ENCODE measurements at regions not wholly inside any gene's neighbourhood (a gene's known extent, or its start where the extent isn't known, plus 50 kb on each side); places are given as distances from the start of the nearest gene placed in this dataset.
"Not testable (repeated sequence)": the region's sequence is repeated elsewhere in the genome, so short reads cannot be mapped to it uniquely, and the experiment has no call there.

DNA sequence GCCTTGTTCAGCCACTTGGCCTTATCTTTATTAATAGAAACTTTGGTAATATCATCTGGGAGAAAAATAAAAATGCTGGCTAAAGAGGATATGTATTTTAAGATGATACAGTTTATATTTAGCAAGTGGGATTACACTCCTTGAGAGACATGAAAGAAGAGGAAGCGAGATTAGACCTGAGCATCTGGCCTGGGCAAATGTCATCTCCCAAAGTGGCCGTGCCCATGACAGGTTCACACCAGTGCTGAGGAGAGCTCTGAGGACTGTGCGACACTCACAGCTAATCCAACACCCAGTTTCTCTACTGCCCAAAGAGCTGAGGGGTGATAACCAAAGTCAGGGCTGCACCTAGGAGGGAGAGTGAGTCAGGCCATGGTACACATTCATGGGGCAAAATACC, 121.7 kb upstream of the DUSP10 start:
- no peaks in the 10 kb centered on the region for H3K4me1 Mint-ChIP-seq (ENCODE audit: low read depth)
- TF ChIP-seq, protein P1, sequence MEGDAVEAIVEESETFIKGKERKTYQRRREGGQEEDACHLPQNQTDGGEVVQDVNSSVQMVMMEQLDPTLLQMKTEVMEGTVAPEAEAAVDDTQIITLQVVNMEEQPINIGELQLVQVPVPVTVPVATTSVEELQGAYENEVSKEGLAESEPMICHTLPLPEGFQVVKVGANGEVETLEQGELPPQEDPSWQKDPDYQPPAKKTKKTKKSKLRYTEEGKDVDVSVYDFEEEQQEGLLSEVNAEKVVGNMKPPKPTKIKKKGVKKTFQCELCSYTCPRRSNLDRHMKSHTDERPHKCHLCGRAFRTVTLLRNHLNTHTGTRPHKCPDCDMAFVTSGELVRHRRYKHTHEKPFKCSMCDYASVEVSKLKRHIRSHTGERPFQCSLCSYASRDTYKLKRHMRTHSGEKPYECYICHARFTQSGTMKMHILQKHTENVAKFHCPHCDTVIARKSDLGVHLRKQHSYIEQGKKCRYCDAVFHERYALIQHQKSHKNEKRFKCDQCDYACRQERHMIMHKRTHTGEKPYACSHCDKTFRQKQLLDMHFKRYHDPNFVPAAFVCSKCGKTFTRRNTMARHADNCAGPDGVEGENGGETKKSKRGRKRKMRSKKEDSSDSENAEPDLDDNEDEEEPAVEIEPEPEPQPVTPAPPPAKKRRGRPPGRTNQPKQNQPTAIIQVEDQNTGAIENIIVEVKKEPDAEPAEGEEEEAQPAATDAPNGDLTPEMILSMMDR (IDR thresholded peaks at IDR 0.05; ENCODE audit: unreplicated experiment): no peak
- no peaks in the 10 kb centered on the region for H3K36me3 Mint-ChIP-seq (ENCODE audit: insufficient read depth)
- H3K9me3 Mint-ChIP-seq (ENCODE audit: low read depth): no peaks in the 10 kb centered on the region
- H3K27me3 Mint-ChIP-seq: peaks cover 3% of the 10 kb centered on the region
- no peak for DNase-seq (ENCODE audit: low spot score, unreplicated experiment)
- no peak overlapping the region for H3K4me3 Mint-ChIP-seq (ENCODE audit: low read depth)
- H3K27ac Mint-ChIP-seq: no peak overlapping the region

DNA sequence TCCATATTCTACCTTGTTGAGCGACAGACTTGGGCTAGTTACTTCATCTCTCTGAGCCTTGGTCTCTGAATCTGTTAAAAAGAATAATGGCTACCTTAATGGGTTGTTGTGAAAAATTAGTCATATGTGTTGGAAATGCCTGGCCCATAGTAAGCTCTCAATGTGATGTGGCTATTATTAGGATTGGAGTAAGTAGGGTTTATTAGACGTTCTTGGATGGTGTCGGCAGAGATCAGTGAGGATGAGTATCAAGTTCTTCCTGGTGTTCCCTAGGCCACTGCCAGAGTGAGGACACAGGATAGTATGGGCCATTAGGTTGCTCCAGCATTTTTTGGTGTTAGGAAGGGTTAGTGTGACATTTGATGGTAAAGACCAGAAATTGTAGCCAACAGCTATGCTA, 121.1 kb upstream of the DUSP10 start:
- TF ChIP-seq, protein P1 (IDR thresholded peaks at IDR 0.05; ENCODE audit: unreplicated experiment): no peak
- no peaks in the 10 kb centered on the region for H3K9me3 Mint-ChIP-seq (ENCODE audit: low read depth)
- no peaks in the 10 kb centered on the region for H3K36me3 Mint-ChIP-seq (ENCODE audit: insufficient read depth)
- no peak overlapping the region for H3K4me3 Mint-ChIP-seq (ENCODE audit: low read depth)
- no peak for DNase-seq (ENCODE audit: low spot score, unreplicated experiment)
- H3K27me3 Mint-ChIP-seq: peaks cover 3% of the 10 kb centered on the region
- H3K4me1 Mint-ChIP-seq (ENCODE audit: low read depth): no peaks in the 10 kb centered on the region
- H3K27ac Mint-ChIP-seq: no peak overlapping the region

DNA sequence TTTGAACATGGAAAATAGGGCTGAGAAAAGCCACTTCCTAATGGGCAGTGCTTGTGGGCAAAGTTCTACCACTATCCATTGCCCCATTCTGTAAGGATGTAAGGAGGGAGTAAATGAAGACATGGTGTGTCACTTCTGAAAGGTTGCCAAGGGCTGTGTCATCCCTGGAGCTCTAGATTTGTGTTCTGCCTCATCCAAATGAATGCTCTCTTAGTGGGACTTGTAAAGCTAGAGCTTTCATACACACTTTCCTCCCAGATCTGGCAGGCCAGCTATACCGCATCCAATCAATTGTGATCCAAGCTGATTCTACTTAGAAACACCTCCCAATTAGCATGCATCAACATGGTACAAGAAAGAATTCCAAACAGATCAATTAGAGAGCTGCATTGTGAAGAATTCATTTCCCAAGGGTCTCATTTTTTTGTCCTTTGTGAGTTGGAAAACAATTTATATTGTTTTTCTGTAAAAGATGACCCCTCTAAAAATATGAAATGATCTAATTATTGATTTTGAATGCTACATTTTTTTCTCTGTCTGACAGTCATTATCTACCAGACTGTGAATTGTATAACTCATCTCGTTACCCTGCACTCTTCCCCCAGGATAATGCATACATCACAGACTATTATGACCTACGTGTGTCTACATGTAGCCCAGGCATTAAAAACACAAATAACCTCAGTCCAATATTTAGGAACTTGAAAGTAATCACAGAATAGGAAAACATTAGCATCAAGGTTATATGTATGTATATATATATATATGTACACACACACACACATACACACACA, 117.1 kb upstream of the DUSP10 start:
- Mint-ChIP-seq H3K4me1 (ENCODE audit: low read depth) (no peaks in the 10 kb centered on the region), H3K36me3 (ENCODE audit: insufficient read depth) (no peaks in the 10 kb centered on the region), H3K27me3 (no peaks in the 10 kb centered on the region), H3K9me3 (ENCODE audit: low read depth) (no peaks in the 10 kb centered on the region), H3K27ac (no peak overlapping the region), H3K4me3 (ENCODE audit: low read depth) (no peak overlapping the region)
- no peak for DNase-seq (ENCODE audit: low spot score, unreplicated experiment)
- TF ChIP-seq, protein P1 (IDR thresholded peaks at IDR 0.05; ENCODE audit: unreplicated experiment): no peak

DNA sequence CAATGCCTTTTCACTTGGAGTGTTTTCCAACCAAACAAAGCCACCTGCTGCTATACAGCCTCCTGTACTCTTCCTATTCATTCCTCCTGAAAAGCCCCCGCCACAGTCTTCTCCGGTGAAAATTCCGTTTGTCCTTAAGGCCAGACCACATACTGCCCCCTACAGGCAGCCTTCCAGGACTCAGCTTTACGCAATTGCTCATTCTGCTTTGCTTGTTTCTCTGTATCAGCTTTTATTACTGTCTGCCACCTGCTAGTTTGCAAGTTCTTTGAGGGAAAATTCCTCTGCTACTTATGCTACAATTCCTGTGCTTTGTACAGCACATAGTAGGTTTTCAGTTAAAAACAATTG, 115.2 kb upstream of the DUSP10 start:
- H3K27ac Mint-ChIP-seq: peak overlapping the region; percentile 41
- TF ChIP-seq, protein P1 (IDR thresholded peaks at IDR 0.05; ENCODE audit: unreplicated experiment): peak; percentile 27
- H3K27me3 Mint-ChIP-seq; DNase-seq (ENCODE audit: low spot score, unreplicated experiment); H3K4me1 Mint-ChIP-seq (ENCODE audit: low read depth); H3K4me3 Mint-ChIP-seq (ENCODE audit: low read depth); H3K36me3 Mint-ChIP-seq (ENCODE audit: insufficient read depth); H3K9me3 Mint-ChIP-seq (ENCODE audit: low read depth): not testable (repeated sequence)

DNA sequence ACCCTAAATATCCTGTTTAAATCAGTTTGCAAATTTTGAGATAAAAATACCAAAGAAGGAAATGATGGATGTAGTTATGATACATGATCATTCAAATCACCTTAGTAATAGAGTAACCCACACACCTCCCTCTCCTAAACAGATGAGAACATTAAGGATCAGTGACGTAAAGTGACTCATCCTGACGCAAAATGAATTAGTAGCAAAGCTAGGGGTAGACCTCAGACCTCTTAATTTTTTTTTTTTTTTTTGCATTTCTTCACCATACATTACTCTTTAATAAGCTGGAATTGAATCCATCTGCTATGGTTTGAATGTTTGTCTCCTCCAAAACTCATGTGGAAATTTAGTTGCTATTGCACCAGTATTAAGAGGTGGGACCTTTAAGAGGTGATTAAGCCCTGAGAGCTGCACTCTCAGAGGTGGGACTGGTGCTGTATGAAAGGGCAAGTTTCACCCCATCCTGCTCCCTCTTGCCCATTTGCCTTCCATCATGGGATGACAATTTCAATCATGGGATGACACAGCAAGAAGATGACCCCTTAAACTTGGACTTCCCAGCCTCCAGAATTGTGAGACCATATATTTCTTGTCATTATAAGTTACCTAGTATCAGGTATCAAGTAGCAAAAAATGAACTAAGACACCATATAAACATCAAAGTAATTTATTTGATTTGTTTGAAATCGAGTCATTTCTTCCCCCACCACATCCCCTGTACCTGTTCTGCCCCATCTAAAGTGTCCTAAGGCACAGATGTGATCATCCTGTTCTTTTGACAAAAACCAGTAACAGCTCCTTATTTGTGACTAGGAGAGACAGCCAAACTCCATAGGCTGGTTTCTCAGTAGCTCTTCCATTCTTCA, 114.6 kb upstream of the DUSP10 start:
- no peaks in the 10 kb centered on the region for H3K27me3 Mint-ChIP-seq
- H3K9me3 Mint-ChIP-seq (ENCODE audit: low read depth): no peaks in the 10 kb centered on the region
- DNase-seq (ENCODE audit: low spot score, unreplicated experiment): no peak
- H3K4me3 Mint-ChIP-seq (ENCODE audit: low read depth): no peak overlapping the region
- TF ChIP-seq, protein P1 (IDR thresholded peaks at IDR 0.05; ENCODE audit: unreplicated experiment): no peak
- H3K36me3 Mint-ChIP-seq (ENCODE audit: insufficient read depth): no peaks in the 10 kb centered on the region
- H3K4me1 Mint-ChIP-seq (ENCODE audit: low read depth): no peaks in the 10 kb centered on the region
- no peak overlapping the region for H3K27ac Mint-ChIP-seq
